ENCODE measurements at regions not wholly inside any gene's neighbourhood (a gene's known extent, or its start where the extent isn't known, plus 50 kb on each side); places are given as distances from the start of the nearest gene placed in this dataset.

DNA sequence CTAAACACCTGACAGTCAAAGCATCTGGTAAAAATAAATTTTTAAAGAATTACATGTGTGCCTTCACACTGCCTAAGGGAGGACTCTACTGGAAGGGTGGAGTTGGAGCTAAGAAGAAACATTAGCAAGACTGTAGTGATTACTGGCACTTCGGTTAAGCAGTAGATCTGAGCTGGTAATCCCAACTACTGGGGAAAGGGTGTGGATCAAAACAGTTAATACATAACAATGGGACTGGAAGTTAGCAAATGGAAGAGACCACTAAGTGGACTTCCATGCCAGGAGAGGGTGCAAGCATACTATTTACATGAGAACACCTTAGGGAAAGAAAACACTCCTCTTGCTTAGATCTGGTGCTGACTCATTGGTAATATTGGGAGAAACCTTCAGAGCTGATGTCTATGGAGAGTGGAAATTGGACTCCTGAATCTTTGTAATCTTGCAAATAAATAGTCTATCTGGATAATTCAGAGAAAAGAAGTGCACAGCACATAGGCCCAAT is 519.6 kb upstream of the LINC00305 start:
- Histone ChIP-seq H3K36me3 (no peaks in the 10 kb centered on the region), H3K4me3 (no peak overlapping the region), H3K27me3 (no peaks in the 10 kb centered on the region), H3K27ac (no peak overlapping the region), H3K4me1 (no peaks in the 10 kb centered on the region), H3K9me3 (no peaks in the 10 kb centered on the region)
- TF ChIP-seq, protein P1, sequence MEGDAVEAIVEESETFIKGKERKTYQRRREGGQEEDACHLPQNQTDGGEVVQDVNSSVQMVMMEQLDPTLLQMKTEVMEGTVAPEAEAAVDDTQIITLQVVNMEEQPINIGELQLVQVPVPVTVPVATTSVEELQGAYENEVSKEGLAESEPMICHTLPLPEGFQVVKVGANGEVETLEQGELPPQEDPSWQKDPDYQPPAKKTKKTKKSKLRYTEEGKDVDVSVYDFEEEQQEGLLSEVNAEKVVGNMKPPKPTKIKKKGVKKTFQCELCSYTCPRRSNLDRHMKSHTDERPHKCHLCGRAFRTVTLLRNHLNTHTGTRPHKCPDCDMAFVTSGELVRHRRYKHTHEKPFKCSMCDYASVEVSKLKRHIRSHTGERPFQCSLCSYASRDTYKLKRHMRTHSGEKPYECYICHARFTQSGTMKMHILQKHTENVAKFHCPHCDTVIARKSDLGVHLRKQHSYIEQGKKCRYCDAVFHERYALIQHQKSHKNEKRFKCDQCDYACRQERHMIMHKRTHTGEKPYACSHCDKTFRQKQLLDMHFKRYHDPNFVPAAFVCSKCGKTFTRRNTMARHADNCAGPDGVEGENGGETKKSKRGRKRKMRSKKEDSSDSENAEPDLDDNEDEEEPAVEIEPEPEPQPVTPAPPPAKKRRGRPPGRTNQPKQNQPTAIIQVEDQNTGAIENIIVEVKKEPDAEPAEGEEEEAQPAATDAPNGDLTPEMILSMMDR (IDR thresholded peaks at IDR 0.05), result no peak
- no peak for DNase-seq (ENCODE audit: low spot score)

DNA sequence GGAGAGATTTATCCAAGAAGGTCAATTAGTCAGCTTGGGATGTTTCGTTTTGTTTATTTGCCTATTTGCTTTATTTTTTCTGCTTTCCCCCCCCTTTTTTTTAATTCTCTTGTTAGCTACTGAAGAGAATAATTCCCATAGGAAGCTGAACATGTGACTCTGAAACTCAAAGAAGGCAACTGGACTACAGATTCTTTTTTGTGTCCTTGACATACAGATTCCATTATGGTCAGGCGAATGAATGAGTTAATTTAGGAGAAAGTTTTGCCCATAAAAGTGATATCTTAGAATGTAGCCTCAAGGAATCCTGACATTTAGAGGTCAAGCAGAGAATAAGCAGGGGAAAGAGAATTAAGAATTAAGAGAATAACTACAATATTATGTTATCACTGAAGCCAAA is 514.2 kb upstream of the LINC00305 start:
- no peaks in the 10 kb centered on the region for H3K36me3 ChIP-seq
- H3K27me3 ChIP-seq, result no peaks in the 10 kb centered on the region
- no peaks in the 10 kb centered on the region for H3K9me3 ChIP-seq
- no peak for DNase-seq (ENCODE audit: low spot score)
- H3K4me3 ChIP-seq, result no peak overlapping the region
- no peaks in the 10 kb centered on the region for H3K4me1 ChIP-seq
- H3K27ac ChIP-seq, result no peak overlapping the region
- TF ChIP-seq, protein P1 (IDR thresholded peaks at IDR 0.05), result no peak

DNA sequence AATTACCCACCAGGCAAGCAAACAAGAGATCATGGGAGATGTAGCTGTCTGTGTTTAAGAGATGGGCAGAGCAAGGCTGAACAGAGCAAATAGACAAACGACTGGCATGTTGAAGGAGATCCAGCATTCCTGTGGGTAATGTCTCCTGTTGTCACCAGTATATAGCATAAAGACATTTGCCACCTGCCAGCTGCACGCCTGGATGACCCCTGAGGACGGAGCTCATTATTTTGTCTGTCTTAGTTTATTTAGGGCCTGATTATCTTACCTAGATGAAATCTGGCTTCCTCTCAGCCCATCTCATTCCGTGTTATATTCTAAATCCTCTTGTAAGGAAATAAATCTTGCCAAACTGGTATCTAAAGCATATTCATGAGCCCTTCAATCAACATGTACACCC is 510.3 kb upstream of the LINC00305 start:
- Histone ChIP-seq H3K27ac (no peak overlapping the region), H3K4me1 (no peaks in the 10 kb centered on the region), H3K36me3 (no peaks in the 10 kb centered on the region), H3K9me3 (no peaks in the 10 kb centered on the region), H3K4me3 (no peak overlapping the region), H3K27me3 (no peaks in the 10 kb centered on the region)
- DNase-seq (ENCODE audit: low spot score), result no peak
- TF ChIP-seq, protein P1 (IDR thresholded peaks at IDR 0.05), result no peak

DNA sequence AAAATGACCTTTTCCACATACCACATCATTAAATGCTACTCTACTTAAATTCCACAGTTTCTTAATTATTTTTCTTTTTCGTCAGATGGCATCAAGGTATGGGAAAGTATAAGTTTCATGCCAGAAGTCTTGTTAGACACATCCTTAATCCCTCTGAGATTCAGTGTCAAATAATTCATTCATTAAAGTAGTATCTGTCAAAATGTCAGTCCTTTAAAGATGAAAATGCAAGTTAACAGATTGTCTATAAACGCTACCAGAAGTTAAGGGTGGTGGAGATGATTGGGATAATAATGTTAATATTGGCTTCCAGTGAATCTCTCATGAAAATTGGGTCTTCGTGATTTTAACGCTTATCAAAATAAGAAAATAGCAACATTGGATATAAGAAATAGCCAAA is 504.2 kb upstream of the LINC00305 start:
- DNase-seq (ENCODE audit: low spot score), result no peak

DNA sequence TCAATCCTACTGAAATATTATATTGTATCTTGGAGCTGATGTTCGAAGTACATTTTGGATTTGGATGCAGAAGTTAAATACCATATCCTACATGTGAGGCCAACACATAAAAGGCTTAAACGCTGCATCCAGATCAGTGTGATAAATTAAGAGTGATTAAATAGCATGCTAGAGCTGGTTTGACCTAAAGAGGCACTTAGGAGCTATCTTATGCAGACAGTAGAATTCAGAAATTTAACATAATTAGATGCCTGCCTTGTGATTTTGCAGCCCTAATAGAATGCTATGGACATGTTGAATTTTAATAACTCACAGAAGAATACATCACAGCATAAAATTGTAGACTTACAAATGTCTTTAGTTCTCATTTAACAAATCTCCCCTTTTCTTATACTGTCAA is 501.2 kb upstream of the LINC00305 start:
- no peaks in the 10 kb centered on the region for H3K4me1 ChIP-seq
- H3K36me3 ChIP-seq, result no peaks in the 10 kb centered on the region
- no peaks in the 10 kb centered on the region for H3K9me3 ChIP-seq
- H3K4me3 ChIP-seq, result no peak overlapping the region
- TF ChIP-seq, protein P1 (IDR thresholded peaks at IDR 0.05), result no peak
- H3K27ac ChIP-seq, result no peak overlapping the region
- H3K27me3 ChIP-seq, result no peaks in the 10 kb centered on the region
- DNase-seq (ENCODE audit: low spot score), result no peak

More for the DNA sequence above, 504.2 kb upstream of the LINC00305 start:
- H3K9me3 ChIP-seq, result no peaks in the 10 kb centered on the region
- TF ChIP-seq, protein P1 (IDR thresholded peaks at IDR 0.05), result no peak
- no peaks in the 10 kb centered on the region for H3K4me1 ChIP-seq
- H3K4me3 ChIP-seq, result no peak overlapping the region
- no peaks in the 10 kb centered on the region for H3K27me3 ChIP-seq
- H3K36me3 ChIP-seq, result no peaks in the 10 kb centered on the region
- no peak overlapping the region for H3K27ac ChIP-seq

DNA sequence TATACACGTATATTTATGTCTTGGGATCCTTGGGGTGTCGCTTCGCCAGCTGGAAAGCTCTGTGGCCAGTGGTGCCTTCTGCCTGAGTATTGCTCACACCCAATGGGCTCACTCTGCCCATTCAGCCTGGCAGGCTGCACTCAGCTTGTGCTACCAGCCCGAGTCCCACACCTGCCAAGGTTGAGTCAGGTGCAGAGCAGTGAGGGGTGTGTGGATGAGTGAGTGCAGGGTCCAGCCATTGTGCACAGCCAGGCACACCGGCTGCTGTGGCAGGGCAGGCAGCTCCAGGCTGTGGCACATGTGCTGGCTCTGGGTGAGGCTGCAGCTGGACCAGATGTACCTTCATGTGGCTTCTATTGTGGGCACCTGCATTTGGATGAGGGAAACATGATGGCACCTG is 496.9 kb upstream of the LINC00305 start:
- TF ChIP-seq, protein P1 (IDR thresholded peaks at IDR 0.05), result no peak
- no peaks in the 10 kb centered on the region for H3K36me3 ChIP-seq
- H3K4me1 ChIP-seq, result no peaks in the 10 kb centered on the region
- no peak overlapping the region for H3K27ac ChIP-seq
- no peak overlapping the region for H3K4me3 ChIP-seq
- H3K9me3 ChIP-seq, result no peaks in the 10 kb centered on the region
- H3K27me3 ChIP-seq, result no peaks in the 10 kb centered on the region
- DNase-seq (ENCODE audit: low spot score), result no peak

Measured in right atrium auricular region (tissue), 2 donors.